NB4 (cell line): ENCODE measurements at regions not wholly inside any gene's neighbourhood (a gene's known extent, or its start where the extent isn't known, plus 50 kb on each side); places are given as distances from the start of the nearest gene placed in this dataset.

Experiments
- DNase-seq: peaks from one replicate; pipeline ENCODE4 v3.0.0; 2010; ENCODE audit warnings: low read depth
- H3K4me3 ChIP-seq: one replicate; pipeline ENCODE4 v1.5.1; 2011; ENCODE audit warnings: mild to moderate bottlenecking, low read depth, low read length, moderate library complexity
- MYC ChIP-seq: IDR thresholded peaks from 2 replicates; pipeline ENCODE4 v1.6.1; 2011; ENCODE audit warnings: low read depth, low read length
- POLR2A ChIP-seq: IDR thresholded peaks from 2 replicates; pipeline ENCODE4 v1.6.1; 2011; ENCODE audit warnings: mild to moderate bottlenecking; ENCODE audit not compliant: insufficient read length; ENCODE audit errors: extremely low read depth
- TF ChIP-seq, protein P1 (sequence below): IDR thresholded peaks from 2 replicates; pipeline ENCODE4 v1.6.1; 2011; ENCODE audit warnings: low read depth, low read length
- TF ChIP-seq, protein P2 (sequence below): IDR thresholded peaks from one replicate; pipeline ENCODE4 v1.5.1; 2012; ENCODE audit warnings: low read depth, low read length

GRCh38 chr21:26784974-26785373 lies 60.2 kb downstream of the ADAMTS1 start:
- no peak for DNase-seq
- TF ChIP-seq, protein P1, sequence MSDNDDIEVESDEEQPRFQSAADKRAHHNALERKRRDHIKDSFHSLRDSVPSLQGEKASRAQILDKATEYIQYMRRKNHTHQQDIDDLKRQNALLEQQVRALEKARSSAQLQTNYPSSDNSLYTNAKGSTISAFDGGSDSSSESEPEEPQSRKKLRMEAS, result no peak
- TF ChIP-seq POLR2A (no peak), MYC (no peak)
- TF ChIP-seq, protein P2, sequence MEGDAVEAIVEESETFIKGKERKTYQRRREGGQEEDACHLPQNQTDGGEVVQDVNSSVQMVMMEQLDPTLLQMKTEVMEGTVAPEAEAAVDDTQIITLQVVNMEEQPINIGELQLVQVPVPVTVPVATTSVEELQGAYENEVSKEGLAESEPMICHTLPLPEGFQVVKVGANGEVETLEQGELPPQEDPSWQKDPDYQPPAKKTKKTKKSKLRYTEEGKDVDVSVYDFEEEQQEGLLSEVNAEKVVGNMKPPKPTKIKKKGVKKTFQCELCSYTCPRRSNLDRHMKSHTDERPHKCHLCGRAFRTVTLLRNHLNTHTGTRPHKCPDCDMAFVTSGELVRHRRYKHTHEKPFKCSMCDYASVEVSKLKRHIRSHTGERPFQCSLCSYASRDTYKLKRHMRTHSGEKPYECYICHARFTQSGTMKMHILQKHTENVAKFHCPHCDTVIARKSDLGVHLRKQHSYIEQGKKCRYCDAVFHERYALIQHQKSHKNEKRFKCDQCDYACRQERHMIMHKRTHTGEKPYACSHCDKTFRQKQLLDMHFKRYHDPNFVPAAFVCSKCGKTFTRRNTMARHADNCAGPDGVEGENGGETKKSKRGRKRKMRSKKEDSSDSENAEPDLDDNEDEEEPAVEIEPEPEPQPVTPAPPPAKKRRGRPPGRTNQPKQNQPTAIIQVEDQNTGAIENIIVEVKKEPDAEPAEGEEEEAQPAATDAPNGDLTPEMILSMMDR, result no peak
- H3K4me3 ChIP-seq, result no peak overlapping the region

GRCh38 chr21:26783466-26784195 lies 61.6 kb downstream of the ADAMTS1 start:
- DNase-seq, result no peak
- no peak overlapping the region for H3K4me3 ChIP-seq
- TF ChIP-seq, protein P2, result no peak
- TF ChIP-seq, protein P1, result no peak
- no peak for TF ChIP-seq POLR2A
- no peak for TF ChIP-seq MYC

GRCh38 chr21:26782747-26783146 lies 62.5 kb downstream of the ADAMTS1 start:
- no peak for DNase-seq
- H3K4me3 ChIP-seq, result no peak overlapping the region
- TF ChIP-seq, protein P2, result no peak
- no peak for TF ChIP-seq MYC
- no peak for TF ChIP-seq POLR2A
- TF ChIP-seq, protein P1, result no peak

GRCh38 chr21:26782331-26782730 lies 62.9 kb downstream of the ADAMTS1 start:
- no peak overlapping the region for H3K4me3 ChIP-seq
- no peak for DNase-seq
- TF ChIP-seq MYC (no peak), POLR2A (no peak)
- TF ChIP-seq, protein P1, result no peak

GRCh38 chr21:26781331-26781730 lies 63.9 kb downstream of the ADAMTS1 start:
- DNase-seq, result no peak

DNA sequence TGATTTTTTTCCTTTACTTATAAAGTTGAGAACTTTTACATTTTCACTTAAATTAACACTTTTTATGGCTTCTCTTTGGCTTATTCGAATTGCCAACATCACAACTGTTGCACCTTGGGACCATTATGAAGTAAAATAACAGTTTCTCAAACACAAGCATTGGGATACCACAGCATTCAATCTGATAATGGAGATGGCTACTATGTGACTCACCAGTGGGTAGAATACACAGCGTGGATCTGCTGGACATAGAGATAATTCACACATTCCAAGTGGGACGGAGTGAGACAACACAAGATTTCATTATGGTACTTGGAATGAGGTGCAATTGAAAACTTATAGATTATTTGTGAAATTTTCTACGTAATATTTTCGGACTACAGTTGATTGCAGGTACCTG lies 68.0 kb downstream of the ADAMTS1 start:
- DNase-seq, result no peak
- H3K4me3 ChIP-seq, result no peak overlapping the region
- TF ChIP-seq MYC (no peak), POLR2A (no peak)
- TF ChIP-seq, protein P1, result no peak
- TF ChIP-seq, protein P2, result no peak

More at GRCh38 chr21:26781331-26781730, 63.9 kb downstream of the ADAMTS1 start:
- H3K4me3 ChIP-seq, result no peak overlapping the region
- TF ChIP-seq, protein P1, result no peak
- TF ChIP-seq MYC (no peak), POLR2A (no peak)
- TF ChIP-seq, protein P2, result no peak
